ENCODE measurements at regions not wholly inside any gene's neighbourhood (a gene's known extent, or its start where the extent isn't known, plus 50 kb on each side); places are given as distances from the start of the nearest gene placed in this dataset.

DNA sequence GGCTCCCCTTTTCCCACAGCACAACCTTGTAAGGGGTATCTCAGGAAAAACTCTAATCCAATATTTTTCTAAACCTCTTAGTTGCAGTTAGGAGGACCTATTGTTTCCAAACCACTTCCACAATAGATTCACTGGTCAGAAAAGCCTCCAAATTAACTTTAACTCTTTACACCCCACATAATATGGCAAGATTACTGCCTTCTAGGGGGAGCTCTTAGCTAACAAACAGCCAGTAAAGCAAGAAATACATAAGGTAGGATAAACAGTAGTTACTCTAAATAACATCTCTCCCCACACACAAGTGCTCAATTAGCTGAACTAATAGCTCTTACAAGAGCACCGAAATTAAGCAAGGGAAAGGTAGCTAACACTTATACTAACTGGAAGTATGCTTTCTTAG is 192.1 kb upstream of the KIF2B start:
- Mint-ChIP-seq H3K4me1 (ENCODE audit: low read depth) (no peaks in the 10 kb centered on the region), H3K9me3 (peaks cover 2% of the 10 kb centered on the region), H3K4me3 (no peak overlapping the region), H3K27me3 (no peaks in the 10 kb centered on the region), H3K36me3 (ENCODE audit: low read depth) (no peaks in the 10 kb centered on the region), H3K27ac (no peak overlapping the region)
- TF ChIP-seq, protein P1, sequence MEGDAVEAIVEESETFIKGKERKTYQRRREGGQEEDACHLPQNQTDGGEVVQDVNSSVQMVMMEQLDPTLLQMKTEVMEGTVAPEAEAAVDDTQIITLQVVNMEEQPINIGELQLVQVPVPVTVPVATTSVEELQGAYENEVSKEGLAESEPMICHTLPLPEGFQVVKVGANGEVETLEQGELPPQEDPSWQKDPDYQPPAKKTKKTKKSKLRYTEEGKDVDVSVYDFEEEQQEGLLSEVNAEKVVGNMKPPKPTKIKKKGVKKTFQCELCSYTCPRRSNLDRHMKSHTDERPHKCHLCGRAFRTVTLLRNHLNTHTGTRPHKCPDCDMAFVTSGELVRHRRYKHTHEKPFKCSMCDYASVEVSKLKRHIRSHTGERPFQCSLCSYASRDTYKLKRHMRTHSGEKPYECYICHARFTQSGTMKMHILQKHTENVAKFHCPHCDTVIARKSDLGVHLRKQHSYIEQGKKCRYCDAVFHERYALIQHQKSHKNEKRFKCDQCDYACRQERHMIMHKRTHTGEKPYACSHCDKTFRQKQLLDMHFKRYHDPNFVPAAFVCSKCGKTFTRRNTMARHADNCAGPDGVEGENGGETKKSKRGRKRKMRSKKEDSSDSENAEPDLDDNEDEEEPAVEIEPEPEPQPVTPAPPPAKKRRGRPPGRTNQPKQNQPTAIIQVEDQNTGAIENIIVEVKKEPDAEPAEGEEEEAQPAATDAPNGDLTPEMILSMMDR (IDR thresholded peaks at IDR 0.05): no peak
- intact Hi-C loops (cut with micrococcal nuclease): no loop called here
- POLR2A ChIA-PET: no interaction called here
- CTCF ChIA-PET: no interaction called here
- DNase-seq (no peak), ATAC-seq (no peak)

DNA sequence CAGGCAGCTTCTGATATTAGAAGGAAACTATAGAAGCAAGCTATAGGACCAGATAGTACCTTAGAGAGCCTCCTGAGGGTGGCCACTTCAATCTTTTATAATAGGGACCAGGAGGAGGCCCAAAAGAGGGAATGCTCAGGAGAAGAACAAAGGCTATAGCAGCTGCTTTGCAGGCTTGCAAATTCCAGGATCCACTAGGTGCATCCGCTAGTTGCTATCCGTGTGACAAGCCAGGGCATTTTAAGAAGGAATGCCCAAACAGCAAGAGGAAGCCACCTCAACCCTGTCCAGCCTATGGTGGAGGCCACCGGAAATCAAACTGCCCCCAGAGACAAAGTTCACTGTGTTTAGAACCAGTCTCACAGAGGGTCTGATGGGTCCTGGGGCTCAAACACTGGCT is 192.6 kb upstream of the KIF2B start:
- ATAC-seq (no peak), DNase-seq (no peak)
- ChIA-PET POLR2A (no interaction called here), CTCF (no interaction called here)
- Mint-ChIP-seq H3K27ac (no peak overlapping the region), H3K9me3 (peaks cover 2% of the 10 kb centered on the region), H3K27me3 (no peaks in the 10 kb centered on the region), H3K4me1 (ENCODE audit: low read depth) (no peaks in the 10 kb centered on the region), H3K36me3 (ENCODE audit: low read depth) (no peaks in the 10 kb centered on the region), H3K4me3 (no peak overlapping the region)
- intact Hi-C loops (cut with micrococcal nuclease): no loop called here
- TF ChIP-seq, protein P1 (IDR thresholded peaks at IDR 0.05): no peak

- ATAC-seq (no peak), DNase-seq (no peak)
- H3K4me1 Mint-ChIP-seq (ENCODE audit: low read depth): no peaks in the 10 kb centered on the region
- H3K9me3 Mint-ChIP-seq: peaks cover 2% of the 10 kb centered on the region
- no peak overlapping the region for H3K4me3 Mint-ChIP-seq
- no peaks in the 10 kb centered on the region for H3K27me3 Mint-ChIP-seq
- TF ChIP-seq, protein P1 (IDR thresholded peaks at IDR 0.05): no peak
- no peaks in the 10 kb centered on the region for H3K36me3 Mint-ChIP-seq (ENCODE audit: low read depth)
- no peak overlapping the region for H3K27ac Mint-ChIP-seq
- POLR2A ChIA-PET: no interaction called here
- intact Hi-C loops (cut with micrococcal nuclease): no loop called here
- CTCF ChIA-PET: no interaction called here
These were observed 193.5 kb upstream of the KIF2B start for GRCh38 chr17:53629188-53629587.

- intact Hi-C loops (cut with micrococcal nuclease): no loop called here
- ChIA-PET POLR2A (no interaction called here), CTCF (no interaction called here)
- Mint-ChIP-seq H3K4me3 (no peak overlapping the region), H3K27me3 (no peaks in the 10 kb centered on the region), H3K4me1 (ENCODE audit: low read depth) (no peaks in the 10 kb centered on the region), H3K27ac (no peak overlapping the region), H3K9me3 (peaks cover under 1% of the 10 kb centered on the region), H3K36me3 (ENCODE audit: low read depth) (no peaks in the 10 kb centered on the region)
- no peak for DNase-seq
- ATAC-seq: no peak
- TF ChIP-seq, protein P1 (IDR thresholded peaks at IDR 0.05): no peak
These were observed 194.7 kb upstream of the KIF2B start for GRCh38 chr17:53628011-53628410.

- no peak for DNase-seq
- TF ChIP-seq, protein P1 (IDR thresholded peaks at IDR 0.05): no peak
- no peaks in the 10 kb centered on the region for H3K27me3 Mint-ChIP-seq
- ATAC-seq: no peak
- no peaks in the 10 kb centered on the region for H3K36me3 Mint-ChIP-seq (ENCODE audit: low read depth)
- ChIA-PET CTCF (no interaction called here), POLR2A (no interaction called here)
- no peaks in the 10 kb centered on the region for H3K4me1 Mint-ChIP-seq (ENCODE audit: low read depth)
- no peak overlapping the region for H3K27ac Mint-ChIP-seq
- intact Hi-C loops (cut with micrococcal nuclease): no loop called here
- H3K4me3 Mint-ChIP-seq: no peak overlapping the region
- H3K9me3 Mint-ChIP-seq: no peaks in the 10 kb centered on the region
These were observed 195.2 kb upstream of the KIF2B start for GRCh38 chr17:53627511-53627910.

Measured in activated CD8-positive, alpha-beta T cell treated with anti-CD3 and anti-CD28 coated beads for 36 hours (primary cell).